ENCODE measurements at regions not wholly inside any gene's neighbourhood (a gene's known extent, or its start where the extent isn't known, plus 50 kb on each side); places are given as distances from the start of the nearest gene placed in this dataset.

- TF ChIP-seq CTCF (IDR thresholded peaks at IDR 0.05; ENCODE audit: low read length) (no peak), EZH2 (IDR thresholded peaks at IDR 0.05; ENCODE audit: borderline replicate concordance, low read length) (no peak)
Observed at GRCh38 chr6:115540077-115540869, 520.4 kb downstream of the FRK start.

Measured in OCI-LY1 (cell line).